Endothelial cell of umbilical vein (primary cell): ENCODE measurements at regions not wholly inside any gene's neighbourhood (a gene's known extent, or its start where the extent isn't known, plus 50 kb on each side); places are given as distances from the start of the nearest gene placed in this dataset.

Source experiments
- CTCF ChIP-seq, 2 donors: IDR thresholded peaks; 1 replicate in 1 of 2; 2 replicates in 1 of 2; pipeline ENCODE4 v1.5.1; 2011; ENCODE audit warnings: low read length in 2 of 2, mild to moderate bottlenecking in 2 of 2, moderate library complexity in 2 of 2, control low read depth in 1 of 2, inconsistent platforms in 1 of 2, low read depth in 1 of 2; ENCODE audit not compliant: insufficient read depth in 1 of 2; ENCODE audit errors: extremely low read depth in 1 of 2
- EZH2 ChIP-seq: IDR thresholded peaks from 2 replicates; pipeline ENCODE4 v1.6.1; 2012; ENCODE audit warnings: borderline replicate concordance, low read depth, mild to moderate bottlenecking, moderate library complexity, low read length, inconsistent platforms; ENCODE audit not compliant: severe bottlenecking
- FOS ChIP-seq: IDR thresholded peaks from 2 replicates; pipeline ENCODE4 v1.6.1; 2011; ENCODE audit warnings: mild to moderate bottlenecking, low read length, moderate library complexity, borderline replicate concordance; ENCODE audit not compliant: insufficient read depth
- POLR2A ChIP-seq: IDR thresholded peaks from 2 replicates; pipeline ENCODE4 v1.6.1; 2012; ENCODE audit warnings: low read depth, mild to moderate bottlenecking, control low read depth, low read length
- POLR2AphosphoS5 ChIP-seq: IDR thresholded peaks from 2 replicates; pipeline ENCODE4 v1.6.1; 2012; ENCODE audit warnings: low read depth, mild to moderate bottlenecking, control low read depth, low read length, moderate library complexity; ENCODE audit not compliant: insufficient read depth
- TF ChIP-seq, protein P1 (sequence below): IDR thresholded peaks from 2 replicates; pipeline ENCODE4 v1.6.1; 2011; ENCODE audit not compliant: insufficient read depth, insufficient read length

DNA sequence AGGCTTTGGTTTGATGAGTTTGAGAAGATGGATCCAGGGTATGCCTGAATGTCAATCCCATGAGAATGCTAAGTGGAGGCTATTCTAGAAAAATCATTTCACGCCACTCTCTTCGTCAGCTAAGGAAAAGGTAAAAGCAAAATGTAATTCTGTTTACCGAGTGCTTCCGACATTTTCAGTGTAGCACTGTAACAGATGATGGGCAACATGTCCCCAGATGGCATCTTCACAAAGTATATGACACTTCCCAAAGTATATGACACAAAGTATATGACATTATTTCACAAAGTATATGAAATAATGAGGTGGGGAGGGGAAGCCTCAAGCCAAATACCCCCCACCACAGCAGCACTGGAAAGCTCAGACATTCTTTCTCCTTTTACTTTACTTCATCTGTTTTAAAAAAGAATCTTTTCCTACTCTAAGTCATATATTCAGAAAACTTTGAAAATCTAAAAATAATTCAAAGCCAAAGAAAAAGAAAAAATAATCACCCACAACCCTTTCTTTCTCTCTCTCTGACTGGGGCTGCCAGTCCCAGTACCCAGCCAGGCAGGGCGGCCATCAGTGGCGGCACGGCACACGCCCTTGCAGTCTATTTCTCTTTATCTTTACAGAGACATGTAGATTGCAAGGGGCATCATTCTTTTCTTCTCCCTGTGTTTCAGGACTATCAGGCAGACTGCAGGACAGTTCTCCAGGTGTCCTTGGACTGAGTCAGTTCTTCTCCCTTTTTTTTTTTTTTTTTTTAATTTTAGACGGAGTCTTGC lies 179.8 kb downstream of the SNX10 start:
- no peak for TF ChIP-seq EZH2
- no peak for TF ChIP-seq CTCF (IDR thresholded peaks at IDR 0.05; ENCODE audit: extremely low read depth in 1 of 2, insufficient read depth in 1 of 2, low read depth in 1 of 2, low read length in 2 of 2)
- TF ChIP-seq, protein P1, sequence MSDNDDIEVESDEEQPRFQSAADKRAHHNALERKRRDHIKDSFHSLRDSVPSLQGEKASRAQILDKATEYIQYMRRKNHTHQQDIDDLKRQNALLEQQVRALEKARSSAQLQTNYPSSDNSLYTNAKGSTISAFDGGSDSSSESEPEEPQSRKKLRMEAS, result no peak
- no peak for TF ChIP-seq POLR2A
- TF ChIP-seq POLR2AphosphoS5, result no peak
- TF ChIP-seq FOS, result no peak
